ENCODE measurements at regions not wholly inside any gene's neighbourhood (a gene's known extent, or its start where the extent isn't known, plus 50 kb on each side); places are given as distances from the start of the nearest gene placed in this dataset.
A peak's percentile ranks its signal among the peaks of the same experiment; 100 is the strongest.

GRCh38 chr6:148226284-148226683 lies 116.4 kb upstream of the SASH1 start:
- no peak for DNase-seq

DNA sequence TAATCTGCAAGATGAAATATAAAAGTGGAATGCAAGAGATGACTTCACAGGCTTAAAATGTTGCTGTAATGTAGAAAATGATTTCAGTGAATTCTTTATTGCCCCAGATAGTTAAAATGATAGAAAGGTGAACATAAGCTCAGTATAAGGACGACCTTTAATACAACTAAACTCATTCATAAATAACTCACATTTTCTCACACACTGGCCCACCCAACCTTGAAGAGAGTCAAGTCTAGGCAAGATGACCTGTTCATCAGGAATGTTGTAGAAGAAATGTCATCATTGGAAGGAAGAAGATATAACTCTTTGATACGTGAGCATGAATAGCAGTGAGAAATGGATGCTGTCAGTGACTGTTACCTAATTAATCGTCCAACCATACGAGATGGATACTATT lies 111.1 kb upstream of the SASH1 start:
- no peak for DNase-seq

GRCh38 chr6:148235446-148235845 lies 107.2 kb upstream of the SASH1 start:
- DNase-seq: no peak

DNA sequence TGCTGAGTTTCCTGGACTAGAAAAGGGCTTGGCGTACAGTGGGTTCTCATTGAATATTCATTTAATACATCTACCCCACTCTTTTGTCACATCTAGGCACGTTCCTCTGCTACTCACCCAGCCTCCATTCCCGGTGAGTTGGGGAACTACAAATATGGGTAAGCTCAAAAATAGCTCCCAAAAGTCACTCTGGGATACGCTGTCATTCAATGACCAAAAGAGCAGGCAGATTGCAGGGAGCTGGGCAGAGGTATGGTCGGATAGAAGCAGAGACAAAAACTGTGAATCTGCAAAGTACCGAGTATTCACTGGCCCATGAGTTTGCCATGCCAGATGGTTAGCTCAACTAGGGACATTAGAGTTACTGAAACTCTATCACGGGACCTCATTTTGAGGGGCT lies 103.9 kb upstream of the SASH1 start:
- no peak for DNase-seq

GRCh38 chr6:148239215-148239614 lies 103.4 kb upstream of the SASH1 start:
- DNase-seq: no peak

- DNase-seq: no peak
Measured at GRCh38 chr6:148239801-148240460, 102.7 kb upstream of the SASH1 start.

DNA sequence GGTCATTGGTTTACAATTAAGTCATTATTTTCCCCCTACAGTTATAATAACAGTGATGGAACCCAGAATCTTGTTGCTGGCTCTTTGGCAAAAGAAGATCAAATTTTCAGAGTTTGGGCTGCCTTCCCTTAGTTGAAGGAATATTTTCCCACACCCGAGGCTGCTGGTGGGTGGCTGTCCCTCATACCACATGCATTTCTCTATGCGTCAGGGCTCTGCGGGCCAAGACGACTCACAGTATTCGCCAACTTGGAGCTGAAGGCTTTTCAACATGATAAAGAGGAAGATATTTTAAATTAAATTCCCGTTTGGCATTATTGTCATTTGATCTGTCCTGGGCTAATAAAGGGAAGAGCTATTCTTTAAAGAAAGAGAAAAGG lies 102.2 kb upstream of the SASH1 start:
- no peak for DNase-seq

DNA sequence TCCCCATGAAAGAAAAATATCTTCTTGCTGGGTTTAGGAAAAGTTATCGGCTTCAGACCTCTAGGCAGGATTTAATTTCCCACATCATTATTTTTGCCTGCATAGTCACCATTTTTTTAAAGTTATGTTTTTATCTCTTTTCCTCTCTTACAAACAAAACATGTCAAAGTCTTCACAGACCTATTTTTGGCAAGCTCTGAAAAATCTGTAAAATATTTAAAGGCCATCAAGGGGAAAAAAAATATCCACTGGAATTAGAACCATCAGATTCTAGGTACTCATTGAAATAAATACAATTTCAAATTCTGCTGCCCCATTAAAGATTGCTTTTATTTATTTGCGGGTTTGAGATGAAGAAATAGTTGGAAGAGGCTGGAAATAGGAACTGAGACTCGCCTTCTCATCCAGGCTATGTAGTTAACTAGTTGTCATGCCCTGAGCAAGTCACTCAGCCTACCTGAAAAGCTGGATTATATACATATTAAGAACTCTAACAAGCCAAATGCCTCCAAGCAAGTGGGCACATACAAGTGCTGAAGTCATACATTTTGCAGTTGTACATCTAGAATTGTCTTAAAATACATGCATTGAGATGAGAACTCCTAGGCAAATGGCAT lies 101.7 kb upstream of the SASH1 start:
- DNase-seq: no peak

DNA sequence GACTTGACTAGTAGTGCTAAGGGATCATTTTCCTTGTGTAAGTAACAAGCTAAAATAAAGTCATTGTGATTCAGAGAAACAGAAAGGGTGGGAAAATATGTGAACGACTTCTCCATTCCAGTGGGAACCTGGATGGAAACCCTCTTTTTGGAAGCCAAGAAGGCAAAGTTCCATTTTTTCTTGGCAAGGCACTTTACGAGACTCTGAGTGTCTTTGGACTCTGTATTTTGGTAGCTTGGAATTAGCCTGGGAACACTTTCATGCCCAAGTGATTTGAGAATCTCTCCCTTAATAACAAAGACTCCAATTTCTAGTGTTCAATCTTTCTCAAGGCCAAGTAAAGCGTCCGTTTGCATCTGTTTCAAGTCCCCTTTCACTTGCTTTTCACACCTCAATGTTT lies 100.5 kb upstream of the SASH1 start:
- no peak for DNase-seq

- DNase-seq: no peak
Measured at GRCh38 chr6:148244217-148244935, 98.3 kb upstream of the SASH1 start.

DNA sequence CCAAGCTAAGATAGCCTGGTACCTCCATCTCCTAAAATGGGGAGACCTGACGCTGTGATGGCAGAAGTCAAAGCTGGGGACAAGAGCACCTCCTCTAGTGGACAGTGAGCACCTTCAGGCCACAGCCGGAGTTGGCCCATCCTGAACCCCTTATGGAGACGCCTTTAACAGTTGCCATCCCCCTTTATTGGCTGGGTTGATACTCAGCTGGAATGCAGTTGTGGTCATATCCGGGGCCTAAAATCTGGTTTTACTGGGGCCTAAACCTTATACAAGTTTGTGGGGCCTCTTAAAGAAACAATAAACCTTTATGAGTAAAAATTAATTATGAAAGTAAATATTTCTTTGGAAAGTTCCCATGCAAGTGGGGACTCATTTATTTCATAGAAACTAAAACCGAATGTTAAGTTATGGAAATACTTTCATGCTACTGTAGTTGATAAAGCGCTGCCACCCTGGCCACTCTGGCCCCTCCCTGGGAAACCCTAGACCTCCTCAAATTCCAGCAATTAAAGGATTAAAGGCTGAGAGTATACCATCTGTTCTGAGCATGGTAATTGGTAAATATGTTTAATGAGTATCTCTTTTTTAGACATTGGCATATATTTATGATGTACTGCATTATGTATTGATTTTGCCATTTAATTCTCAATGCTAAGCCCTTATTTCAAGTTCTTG lies 95.1 kb upstream of the SASH1 start:
- no peak for DNase-seq

GRCh38 chr6:148249160-148249559 lies 93.5 kb upstream of the SASH1 start:
- DNase-seq: no peak

DNA sequence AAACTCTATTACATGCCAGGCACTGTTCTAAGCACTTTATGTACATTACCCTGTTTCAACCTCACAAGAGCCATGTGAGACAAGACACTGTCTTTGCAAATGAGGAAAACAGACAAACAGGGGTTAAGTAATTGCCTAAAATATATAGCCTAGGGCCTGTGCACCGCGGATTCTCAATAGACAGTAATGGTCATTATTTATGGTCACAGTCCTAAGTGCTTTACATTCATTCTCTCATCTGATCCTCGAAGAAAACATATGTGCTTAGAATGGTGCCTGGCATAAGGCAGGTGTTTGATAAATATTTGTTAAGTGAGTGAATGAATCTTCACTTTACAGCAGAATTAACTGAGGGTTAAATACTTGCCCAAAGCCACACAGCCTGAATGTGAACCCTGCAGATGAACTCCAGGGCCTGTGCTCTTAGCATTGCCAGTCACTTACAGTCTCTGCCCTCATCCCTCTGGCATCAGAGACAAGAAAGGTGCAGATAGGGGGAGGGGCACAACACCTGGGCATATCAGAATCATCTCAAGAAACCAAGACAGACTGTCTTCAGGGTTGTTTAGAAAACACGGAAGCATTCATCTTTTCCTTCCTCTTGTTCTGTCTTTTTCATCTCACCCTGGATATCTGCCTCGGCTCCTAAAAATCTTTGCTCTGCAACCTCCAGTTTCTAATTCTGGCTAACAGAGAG lies 92.8 kb upstream of the SASH1 start:
- no peak for DNase-seq

DNA sequence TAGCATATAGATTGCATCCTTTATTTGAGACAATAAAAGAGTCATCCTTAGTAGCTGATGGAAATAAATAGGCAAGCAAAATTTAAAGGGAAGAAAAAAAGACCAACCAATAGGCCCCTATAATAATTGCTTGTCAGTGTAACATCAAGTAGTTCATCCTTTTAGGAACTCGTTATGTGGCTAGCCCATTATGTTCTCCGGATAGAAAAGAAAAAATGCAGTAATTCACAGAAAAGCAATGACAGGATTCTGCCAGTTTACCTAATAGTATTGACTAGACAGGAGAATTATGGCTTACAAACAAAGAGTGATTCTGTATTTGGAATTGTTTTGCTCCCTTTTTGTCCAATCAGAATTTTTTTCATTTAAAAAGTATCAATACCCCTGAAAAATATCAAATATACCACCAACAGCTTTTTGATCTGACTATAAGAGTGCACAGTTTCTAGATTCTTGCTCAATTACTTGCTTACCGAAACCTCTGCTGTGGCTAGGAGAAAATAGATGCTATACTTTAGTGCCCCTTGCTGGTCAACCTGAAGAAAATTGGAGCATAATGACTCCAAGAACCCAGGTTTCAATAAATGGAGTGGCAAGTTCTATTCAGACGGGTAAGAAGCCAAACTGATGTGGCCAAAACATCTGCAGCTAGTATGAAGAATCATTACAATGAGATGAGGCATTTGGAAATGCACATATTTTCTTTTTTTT lies 91.5 kb upstream of the SASH1 start:
- DNase-seq: peak; percentile 9

DNA sequence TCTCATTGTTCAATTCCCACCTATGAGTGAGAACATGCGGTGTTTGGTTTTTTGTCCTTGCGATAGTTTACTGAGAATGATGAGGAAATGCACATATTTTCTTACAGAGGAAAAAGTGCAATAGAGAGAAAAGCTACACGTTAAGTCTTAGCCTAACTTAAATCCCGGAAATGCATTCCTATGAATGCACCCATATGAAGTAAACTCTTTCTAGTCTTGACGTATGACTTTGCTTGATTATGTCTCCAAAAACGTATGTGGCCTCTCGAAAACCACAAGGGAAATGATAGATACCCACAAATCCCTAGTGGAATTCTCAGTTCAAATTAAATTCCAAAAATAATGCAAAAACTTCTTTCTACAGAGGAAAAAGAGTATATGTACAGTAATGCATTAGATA lies 90.7 kb upstream of the SASH1 start:
- no peak for DNase-seq

- DNase-seq: no peak
Measured at GRCh38 chr6:148257810-148258209, 84.8 kb upstream of the SASH1 start.

DNA sequence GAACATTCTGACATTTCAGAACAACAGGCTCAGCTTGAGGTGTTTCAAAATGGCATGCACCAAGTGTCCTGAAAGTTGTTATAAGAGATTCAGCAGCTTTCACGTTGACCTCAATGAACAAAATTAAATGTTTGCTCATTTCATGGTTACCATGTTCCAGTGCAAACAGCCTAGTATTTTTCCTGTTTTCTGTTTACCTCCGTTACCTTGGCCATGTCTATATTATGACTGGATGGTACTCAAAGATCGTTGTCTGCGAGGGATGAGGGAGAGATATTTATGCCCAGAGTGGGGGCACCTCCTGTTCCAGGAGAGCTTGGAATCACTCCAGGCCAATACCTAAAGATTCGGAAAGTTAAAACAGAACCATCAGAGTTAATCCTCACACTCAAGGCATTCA lies 83.8 kb upstream of the SASH1 start:
- no peak for DNase-seq

- no peak for DNase-seq
Measured at GRCh38 chr6:148261470-148261869, 81.2 kb upstream of the SASH1 start.

- no peak for DNase-seq
Measured at GRCh38 chr6:148263010-148263409, 79.6 kb upstream of the SASH1 start.

DNA sequence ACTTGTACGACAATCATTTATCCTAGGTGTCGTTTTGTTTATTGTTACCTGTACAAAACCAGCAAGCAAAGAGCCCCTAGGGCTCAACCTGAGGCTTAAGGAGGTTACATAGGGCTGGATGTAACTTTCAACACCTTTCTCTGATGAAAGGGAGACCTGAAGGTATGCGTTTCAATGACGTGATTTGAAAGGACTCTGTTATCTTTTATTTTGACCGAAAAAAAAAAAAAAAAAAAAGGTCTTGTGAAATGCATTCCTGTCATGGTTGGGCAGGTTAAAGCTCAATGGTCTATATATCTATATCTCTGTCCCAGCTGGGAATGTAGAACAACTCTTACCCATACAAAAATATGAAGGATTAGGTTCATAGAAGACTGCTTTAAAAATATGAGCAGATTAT lies 78.7 kb upstream of the SASH1 start:
- DNase-seq: no peak

DNA sequence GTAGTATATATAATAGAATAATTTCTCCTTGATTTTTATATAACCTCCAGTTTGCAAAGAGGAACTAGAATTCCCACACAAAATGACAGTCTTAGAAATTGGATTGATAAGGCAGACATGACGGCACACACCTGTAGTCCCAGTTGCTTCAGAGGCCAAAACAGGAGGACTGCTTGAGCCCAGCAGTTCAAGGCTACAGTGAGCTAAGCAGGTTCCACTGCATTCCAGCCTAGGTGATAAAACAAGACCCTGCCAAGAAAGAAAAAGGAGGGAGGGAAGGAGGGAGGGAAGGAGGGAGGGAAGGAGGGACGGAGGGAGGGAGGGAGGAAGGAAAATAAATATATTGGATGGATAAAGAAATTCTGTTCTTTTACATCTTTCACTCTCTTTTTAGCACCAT lies 77.6 kb upstream of the SASH1 start:
- no peak for DNase-seq

DNA sequence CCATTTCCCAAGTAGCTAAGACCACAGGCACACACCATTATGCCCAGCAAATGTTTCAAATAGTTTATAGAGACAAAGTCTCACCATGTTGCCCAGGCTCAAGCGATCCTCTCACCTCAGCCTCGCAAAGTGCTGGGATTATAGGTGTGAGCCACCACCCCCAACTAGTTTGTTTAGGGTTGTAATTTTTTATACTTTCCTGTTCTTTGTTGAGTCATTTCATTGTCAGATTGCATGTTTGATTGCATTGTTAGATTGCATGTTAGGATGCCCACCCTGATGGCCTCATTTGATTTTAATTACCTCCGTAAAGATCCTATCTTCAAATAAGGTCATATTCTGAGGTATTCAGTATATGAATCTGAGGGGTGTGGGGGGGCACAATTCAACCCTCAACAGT lies 73.3 kb upstream of the SASH1 start:
- DNase-seq: no peak
